ENCODE measurements at regions not wholly inside any gene's neighbourhood (a gene's known extent, or its start where the extent isn't known, plus 50 kb on each side); places are given as distances from the start of the nearest gene placed in this dataset.

DNA sequence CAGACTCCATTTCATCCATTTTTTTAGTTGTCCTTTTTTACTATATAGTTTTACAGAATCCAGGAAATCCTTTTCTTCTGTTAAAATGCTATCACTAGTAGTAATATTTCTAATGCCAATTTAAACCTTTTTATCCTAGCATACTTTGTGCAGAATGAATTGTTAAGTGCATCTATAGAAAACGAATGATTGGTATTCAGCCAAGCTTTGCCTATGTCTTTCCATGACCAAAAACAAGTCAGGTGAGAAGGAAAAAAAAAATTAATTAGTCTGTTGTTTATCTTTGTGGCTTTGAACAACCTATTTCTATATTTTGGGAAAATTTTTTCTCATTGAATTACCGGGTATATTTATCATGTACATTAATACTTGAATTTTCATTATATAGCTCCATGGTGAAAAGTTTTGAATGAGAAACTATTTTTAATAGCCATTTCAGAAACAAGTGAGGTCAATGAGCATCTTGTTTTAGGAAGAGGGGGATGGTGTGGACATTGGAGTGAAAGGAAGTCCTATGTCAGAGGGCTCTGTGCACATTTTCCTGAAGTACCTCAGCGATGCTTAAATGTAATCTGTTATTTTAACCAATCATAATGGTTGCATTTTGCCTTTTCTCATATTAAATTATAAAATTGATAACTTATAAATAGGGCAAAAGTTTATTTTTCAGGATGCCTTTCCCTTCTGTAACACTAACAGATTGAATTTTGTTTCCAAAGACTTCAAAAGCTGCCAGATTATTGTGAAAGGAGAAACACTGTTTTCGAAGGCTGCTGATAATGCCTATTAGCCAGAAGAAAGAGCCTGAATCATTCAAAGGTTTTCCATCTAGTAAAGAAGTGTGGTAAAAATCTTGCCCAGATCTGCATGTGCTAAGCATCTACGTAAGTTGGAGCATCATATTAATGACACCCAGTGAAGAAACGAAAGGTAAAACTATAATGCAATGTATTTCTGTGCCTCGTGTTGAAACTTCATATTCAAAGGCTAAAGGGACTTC is 73.8 kb upstream of the S1PR1 start:
- WGBS (ENCODE audit: insufficient coverage, insufficient replicate concordance, low lambda C conversion rate, missing lambda C conversion rate): 93% methylated on average over 7 of the region's 7 CpGs
- SMC1A ChIA-PET (ENCODE audit: uncharacterized antibody, unreplicated experiment): interaction anchor here (0.8 to 1.3 kb wide), 3 partner anchors 36 to 124 kb away, joined by 3 to 4 read pairs (median 3); no protein-coding TSS in a partner anchor
- no peak overlapping the region for H3K4me3 ChIP-seq
- ATAC-seq: no peak
- H4K20me1 ChIP-seq (ENCODE audit: control insufficient read depth, insufficient read depth): no peaks in the 10 kb centered on the region
- H2AFZ ChIP-seq (ENCODE audit: control insufficient read depth, low read depth, low read length): no peak overlapping the region
- FAIRE-seq: no peak
- no peak overlapping the region for H3K9ac ChIP-seq (ENCODE audit: control insufficient read depth, insufficient read depth, low read length)
- no peak for DNase-seq (ENCODE audit: low read depth, low spot score)
- H3K27me3 ChIP-seq (replicated peaks in 1 of 2; ENCODE audit: control insufficient read depth in 2 of 2, insufficient read depth in 2 of 2, low read length in 1 of 2): no peaks in the 10 kb centered on the region
- no TSS peak for BruUV-seq (replicated peaks)
- no peaks in the 10 kb centered on the region for H3K79me2 ChIP-seq (ENCODE audit: control insufficient read depth, insufficient read depth, low read length)
- intact Hi-C loops (cut with micrococcal nuclease; ENCODE audit: unreplicated experiment) (no loop called here), in situ Hi-C loops (cut with MboI) (no loop called here)
- no peak overlapping the region for H3K4me2 ChIP-seq (ENCODE audit: control insufficient read depth, insufficient read depth)
- no peaks in the 10 kb centered on the region for H3K36me3 ChIP-seq (ENCODE audit: control insufficient read depth in 2 of 2, insufficient read depth in 2 of 2, low read length in 1 of 2)
- H3K27ac ChIP-seq (ENCODE audit: control insufficient read depth, insufficient read depth): no peak overlapping the region
- H3K9me3 ChIP-seq (replicated peaks; ENCODE audit: control insufficient read depth, insufficient read depth, low read length): no peaks in the 10 kb centered on the region
- TF ChIP-seq, protein P1, sequence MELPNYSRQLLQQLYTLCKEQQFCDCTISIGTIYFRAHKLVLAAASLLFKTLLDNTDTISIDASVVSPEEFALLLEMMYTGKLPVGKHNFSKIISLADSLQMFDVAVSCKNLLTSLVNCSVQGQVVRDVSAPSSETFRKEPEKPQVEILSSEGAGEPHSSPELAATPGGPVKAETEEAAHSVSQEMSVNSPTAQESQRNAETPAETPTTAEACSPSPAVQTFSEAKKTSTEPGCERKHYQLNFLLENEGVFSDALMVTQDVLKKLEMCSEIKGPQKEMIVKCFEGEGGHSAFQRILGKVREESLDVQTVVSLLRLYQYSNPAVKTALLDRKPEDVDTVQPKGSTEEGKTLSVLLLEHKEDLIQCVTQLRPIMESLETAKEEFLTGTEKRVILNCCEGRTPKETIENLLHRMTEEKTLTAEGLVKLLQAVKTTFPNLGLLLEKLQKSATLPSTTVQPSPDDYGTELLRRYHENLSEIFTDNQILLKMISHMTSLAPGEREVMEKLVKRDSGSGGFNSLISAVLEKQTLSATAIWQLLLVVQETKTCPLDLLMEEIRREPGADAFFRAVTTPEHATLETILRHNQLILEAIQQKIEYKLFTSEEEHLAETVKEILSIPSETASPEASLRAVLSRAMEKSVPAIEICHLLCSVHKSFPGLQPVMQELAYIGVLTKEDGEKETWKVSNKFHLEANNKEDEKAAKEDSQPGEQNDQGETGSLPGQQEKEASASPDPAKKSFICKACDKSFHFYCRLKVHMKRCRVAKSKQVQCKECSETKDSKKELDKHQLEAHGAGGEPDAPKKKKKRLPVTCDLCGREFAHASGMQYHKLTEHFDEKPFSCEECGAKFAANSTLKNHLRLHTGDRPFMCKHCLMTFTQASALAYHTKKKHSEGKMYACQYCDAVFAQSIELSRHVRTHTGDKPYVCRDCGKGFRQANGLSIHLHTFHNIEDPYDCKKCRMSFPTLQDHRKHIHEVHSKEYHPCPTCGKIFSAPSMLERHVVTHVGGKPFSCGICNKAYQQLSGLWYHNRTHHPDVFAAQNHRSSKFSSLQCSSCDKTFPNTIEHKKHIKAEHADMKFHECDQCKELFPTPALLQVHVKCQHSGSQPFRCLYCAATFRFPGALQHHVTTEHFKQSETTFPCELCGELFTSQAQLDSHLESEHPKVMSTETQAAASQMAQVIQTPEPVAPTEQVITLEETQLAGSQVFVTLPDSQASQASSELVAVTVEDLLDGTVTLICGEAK (IDR thresholded peaks at IDR 0.05; ENCODE audit: borderline replicate concordance): no peak
- TF ChIP-seq TCF7 (IDR thresholded peaks at IDR 0.05; ENCODE audit: borderline replicate concordance): no peak
- no peak for TF ChIP-seq FOXK2 (IDR thresholded peaks at IDR 0.05)
- TF ChIP-seq, protein P2, sequence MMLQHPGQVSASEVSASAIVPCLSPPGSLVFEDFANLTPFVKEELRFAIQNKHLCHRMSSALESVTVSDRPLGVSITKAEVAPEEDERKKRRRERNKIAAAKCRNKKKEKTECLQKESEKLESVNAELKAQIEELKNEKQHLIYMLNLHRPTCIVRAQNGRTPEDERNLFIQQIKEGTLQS (IDR thresholded peaks at IDR 0.05; ENCODE audit: borderline replicate concordance, extremely low read depth, low read depth, low read length): no peak
- TF ChIP-seq EGR1 (IDR thresholded peaks at IDR 0.05; ENCODE audit: borderline replicate concordance in 1 of 2, low read depth in 2 of 2, low read length in 2 of 2): no peak
- TF ChIP-seq IKZF2 (IDR thresholded peaks at IDR 0.05): no peak
- no peak for TF ChIP-seq ZNF622 (IDR thresholded peaks at IDR 0.05)
- TF ChIP-seq KLF5 (IDR thresholded peaks at IDR 0.05; ENCODE audit: partially characterized antibody): no peak
- no peak for TF ChIP-seq ASH2L (IDR thresholded peaks at IDR 0.05; ENCODE audit: borderline replicate concordance, low read depth)
- TF ChIP-seq, protein P3, sequence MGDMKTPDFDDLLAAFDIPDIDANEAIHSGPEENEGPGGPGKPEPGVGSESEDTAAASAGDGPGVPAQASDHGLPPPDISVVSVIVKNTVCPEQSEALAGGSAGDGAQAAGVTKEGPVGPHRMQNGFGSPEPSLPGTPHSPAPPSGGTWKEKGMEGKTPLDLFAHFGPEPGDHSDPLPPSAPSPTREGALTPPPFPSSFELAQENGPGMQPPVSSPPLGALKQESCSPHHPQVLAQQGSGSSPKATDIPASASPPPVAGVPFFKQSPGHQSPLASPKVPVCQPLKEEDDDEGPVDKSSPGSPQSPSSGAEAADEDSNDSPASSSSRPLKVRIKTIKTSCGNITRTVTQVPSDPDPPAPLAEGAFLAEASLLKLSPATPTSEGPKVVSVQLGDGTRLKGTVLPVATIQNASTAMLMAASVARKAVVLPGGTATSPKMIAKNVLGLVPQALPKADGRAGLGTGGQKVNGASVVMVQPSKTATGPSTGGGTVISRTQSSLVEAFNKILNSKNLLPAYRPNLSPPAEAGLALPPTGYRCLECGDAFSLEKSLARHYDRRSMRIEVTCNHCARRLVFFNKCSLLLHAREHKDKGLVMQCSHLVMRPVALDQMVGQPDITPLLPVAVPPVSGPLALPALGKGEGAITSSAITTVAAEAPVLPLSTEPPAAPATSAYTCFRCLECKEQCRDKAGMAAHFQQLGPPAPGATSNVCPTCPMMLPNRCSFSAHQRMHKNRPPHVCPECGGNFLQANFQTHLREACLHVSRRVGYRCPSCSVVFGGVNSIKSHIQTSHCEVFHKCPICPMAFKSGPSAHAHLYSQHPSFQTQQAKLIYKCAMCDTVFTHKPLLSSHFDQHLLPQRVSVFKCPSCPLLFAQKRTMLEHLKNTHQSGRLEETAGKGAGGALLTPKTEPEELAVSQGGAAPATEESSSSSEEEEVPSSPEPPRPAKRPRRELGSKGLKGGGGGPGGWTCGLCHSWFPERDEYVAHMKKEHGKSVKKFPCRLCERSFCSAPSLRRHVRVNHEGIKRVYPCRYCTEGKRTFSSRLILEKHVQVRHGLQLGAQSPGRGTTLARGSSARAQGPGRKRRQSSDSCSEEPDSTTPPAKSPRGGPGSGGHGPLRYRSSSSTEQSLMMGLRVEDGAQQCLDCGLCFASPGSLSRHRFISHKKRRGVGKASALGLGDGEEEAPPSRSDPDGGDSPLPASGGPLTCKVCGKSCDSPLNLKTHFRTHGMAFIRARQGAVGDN (IDR thresholded peaks at IDR 0.05): no peak
- POLR2A ChIA-PET: interaction anchor here (0.8 kb wide), 1 partner anchor 83 kb away, joined by 3 read pairs; no protein-coding TSS in a partner anchor
- RAD21 ChIA-PET (ENCODE audit: unreplicated experiment): no interaction called here
- CTCF ChIA-PET: interaction anchor here (1.0 kb wide), 1 partner anchor 33 kb away, joined by 3 read pairs; no protein-coding TSS in a partner anchor
- H3K4me1 ChIP-seq (ENCODE audit: control insufficient read depth, insufficient read depth, low read length): no peaks in the 10 kb centered on the region
